ENCODE measurements at regions not wholly inside any gene's neighbourhood (a gene's known extent, or its start where the extent isn't known, plus 50 kb on each side); places are given as distances from the start of the nearest gene placed in this dataset.

DNA sequence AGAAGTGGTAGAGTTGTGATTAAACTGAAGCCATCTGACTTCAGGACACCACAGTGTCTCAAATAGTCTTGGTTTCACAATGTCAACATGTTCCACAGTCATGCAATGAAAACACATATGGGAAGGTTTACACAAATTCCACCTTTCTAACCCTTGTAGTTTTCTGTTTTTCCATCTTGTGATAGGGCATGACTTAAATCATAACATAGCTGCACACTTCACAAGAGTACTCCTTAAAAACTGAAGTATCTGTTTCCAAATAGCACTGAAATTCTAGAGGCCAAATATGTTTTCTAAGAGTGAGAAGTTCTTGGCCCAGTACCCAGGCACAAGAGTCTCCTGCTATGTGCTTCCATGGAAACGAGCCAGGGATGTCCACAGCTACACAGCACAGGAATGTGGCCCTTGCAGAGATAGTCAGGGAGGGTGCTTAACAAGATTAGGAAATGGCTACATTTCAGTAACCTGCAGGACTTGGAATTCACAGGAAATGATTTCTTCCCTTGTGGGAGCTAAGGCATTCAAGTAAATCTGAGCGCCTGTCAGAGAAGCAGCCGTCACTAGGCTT lies 269.1 kb downstream of the NDFIP2 start:
- DNase-seq = no peak

DNA sequence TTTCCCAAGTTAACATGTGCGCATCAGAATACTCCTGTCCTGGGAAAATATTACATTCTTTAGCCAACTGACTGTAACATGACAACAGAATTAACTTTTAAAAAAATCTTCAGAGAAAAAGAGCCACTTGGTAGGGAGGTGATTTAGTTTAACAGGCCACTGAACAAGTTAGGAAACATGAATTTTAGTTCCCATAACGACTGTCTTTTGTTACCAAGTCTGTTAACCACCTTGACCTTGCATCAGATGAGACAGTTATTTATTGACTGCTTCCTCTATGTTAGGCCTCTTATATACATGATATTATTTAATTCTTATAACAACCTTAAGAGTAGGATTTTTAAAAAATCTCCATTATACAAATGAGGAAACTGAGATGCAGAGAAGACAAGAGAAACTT lies 268.6 kb downstream of the NDFIP2 start:
- no peak for DNase-seq

DNA sequence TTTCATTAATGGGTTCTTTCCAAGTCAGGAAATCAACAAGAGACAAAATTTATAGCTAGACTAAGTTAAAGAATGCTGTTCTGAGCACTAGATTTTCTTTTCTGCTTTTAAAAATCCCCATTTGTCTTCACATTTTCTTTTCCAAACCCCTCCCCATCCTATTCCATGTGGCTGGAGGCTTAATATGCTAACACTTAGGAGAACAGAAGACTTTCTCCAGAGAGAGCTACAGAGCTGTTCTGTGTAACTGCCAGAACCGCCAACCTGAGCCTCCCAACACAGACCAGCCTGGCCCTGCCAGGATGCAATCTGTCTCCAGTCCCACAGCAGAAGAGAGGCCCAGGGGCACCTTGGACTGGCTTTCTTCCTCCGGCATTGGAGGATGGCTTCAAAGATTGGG lies 264.1 kb downstream of the NDFIP2 start:
- DNase-seq = no peak

DNA sequence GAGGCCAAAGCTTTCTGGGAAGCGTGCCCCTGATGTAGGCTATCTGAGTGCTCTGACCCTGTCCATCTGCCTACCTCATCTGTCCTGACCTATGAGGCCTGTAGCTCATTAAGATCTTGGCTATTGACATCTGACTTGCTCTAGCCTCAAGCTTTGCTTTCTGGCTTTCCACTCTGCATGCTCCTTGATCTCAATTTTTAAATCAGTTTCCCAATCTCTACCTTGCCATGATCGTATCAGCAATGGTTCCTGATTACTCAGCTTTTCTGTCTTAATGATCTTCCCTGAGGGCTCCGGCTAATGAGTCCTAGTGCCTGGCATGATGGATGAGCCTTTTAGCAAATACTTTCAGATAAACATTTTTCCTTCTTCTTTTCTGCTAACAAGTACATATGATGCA lies 262.0 kb downstream of the NDFIP2 start:
- DNase-seq = no peak

DNA sequence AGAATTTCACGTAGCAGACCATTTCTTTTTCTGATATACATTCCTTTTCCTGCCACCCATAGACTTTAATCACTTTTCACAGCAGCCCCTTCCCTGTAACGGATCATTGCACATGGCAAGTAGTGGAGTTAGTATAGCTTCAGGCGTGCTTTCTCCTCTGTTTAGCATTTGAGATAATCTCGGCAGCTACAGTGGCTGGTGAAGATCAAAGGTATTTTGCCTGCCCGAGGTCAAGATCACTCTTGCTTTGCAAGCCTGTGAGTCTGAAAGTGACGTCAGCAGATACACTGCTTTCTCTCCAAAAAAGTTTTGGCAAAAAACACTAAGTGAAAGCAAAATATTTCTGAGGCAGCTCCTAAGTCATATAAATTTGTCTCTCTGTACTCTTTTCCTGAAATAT lies 260.0 kb downstream of the NDFIP2 start:
- no peak for DNase-seq

DNA sequence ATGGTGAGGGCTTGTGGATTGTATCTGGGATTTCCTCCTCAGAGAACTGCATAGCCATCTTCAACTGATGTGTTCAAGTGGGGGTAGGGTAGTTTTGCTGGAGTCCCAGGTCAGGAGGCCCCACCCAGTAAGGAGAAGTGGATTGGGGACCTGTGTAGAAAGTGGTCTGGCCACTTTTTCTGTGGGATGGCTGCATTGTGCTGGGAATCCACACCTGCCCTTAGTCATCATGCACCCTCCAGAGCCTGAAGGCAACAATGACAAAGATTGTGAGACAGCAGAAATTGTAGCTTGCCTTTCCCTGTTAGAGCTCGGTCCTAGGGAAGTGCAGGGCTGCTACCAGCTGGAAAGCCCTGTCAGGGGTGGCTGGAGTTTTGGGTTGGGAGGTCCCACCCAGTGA lies 255.4 kb downstream of the NDFIP2 start:
- DNase-seq = no peak

DNA sequence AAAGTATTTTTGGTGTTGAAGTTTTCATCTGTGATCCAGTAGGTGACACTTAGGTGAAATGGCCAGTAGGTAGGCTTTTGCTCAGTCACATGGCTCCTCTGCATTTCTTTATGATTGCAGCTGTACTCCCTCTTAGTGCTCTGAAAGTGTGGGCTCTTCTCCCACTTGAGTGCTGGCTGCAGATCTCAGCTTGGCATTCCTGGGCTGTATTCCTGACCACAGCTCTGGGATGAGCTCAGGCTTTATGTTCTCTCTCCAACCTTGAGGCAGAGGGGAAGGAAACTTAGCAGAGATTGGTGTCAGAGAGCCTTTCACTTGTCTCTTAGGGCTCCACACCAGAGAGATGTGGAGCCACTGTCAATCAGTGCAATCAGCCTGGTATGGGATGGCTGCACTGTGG lies 254.3 kb downstream of the NDFIP2 start:
- no peak for DNase-seq

DNA sequence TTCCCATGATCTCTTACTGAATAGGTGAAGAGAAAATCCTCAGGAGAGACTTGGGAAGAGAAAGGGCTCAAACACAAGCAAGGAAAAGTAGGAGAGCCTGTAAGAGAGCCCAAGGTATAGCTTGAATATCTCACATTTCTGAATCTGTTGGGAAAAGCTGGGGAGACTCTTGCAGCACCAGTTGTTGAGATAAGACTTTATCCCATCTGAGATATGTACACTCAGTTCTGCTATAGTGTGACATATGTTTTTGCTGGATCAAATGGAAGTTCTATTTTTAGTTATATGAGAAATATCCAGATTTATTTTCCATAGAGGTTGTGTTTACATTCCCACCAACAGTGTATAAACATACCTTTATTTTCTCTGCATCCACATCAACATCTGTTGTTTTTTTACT lies 246.1 kb downstream of the NDFIP2 start:
- no peak for DNase-seq

DNA sequence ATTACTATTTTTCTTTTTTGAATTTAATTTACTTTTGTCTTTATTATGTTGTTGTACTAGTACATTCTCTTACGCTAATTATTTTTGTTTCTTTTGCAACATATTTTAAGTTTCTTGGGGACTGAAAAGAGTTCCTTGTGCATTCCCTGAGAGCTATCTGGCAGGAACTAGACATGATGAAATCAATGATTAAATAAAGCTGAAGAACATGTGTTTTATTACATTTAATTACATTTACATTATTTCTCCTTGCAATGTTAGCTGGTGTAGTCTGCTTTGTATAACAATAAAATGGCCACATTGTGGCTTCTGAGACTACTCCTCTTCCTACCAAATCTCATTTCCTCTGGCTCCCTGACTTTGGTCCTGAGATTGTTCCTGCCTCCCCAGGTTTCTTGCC lies 244.9 kb downstream of the NDFIP2 start:
- DNase-seq = no peak

DNA sequence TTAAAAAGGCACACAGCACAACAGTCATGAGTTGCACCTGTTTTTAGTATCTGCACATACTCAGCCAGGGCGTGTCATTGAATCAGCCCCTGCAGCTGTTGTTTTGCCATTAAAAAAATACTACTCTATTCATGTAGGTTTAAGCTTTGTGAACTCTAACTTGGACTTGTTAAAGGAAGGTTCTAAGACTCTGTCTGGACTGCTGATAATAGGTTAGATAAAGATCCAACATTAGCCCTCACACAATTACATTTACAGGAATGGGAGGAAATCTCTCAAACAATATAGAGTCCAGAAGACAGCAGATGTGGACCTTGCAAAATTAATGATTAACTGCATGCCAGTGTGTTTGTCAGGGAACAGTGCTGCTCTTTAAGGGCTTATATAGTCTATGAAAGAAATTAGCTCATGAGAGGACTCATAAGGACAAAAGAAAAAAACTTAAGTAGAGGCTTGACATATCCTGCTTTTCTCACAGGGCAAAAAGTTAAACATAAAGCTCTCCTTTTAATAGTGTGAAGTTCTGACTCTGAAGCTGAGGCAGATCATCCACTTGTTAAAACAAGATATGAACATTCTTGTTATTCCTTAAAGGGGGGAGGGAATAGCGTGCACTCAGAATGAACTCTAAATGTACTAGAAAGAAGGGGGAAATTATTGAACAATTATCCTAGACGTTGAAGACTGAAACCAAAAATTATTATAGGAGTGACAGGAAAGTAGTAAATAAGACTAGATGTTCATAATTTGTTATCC lies 243.6 kb downstream of the NDFIP2 start:
- no peak for DNase-seq

DNA sequence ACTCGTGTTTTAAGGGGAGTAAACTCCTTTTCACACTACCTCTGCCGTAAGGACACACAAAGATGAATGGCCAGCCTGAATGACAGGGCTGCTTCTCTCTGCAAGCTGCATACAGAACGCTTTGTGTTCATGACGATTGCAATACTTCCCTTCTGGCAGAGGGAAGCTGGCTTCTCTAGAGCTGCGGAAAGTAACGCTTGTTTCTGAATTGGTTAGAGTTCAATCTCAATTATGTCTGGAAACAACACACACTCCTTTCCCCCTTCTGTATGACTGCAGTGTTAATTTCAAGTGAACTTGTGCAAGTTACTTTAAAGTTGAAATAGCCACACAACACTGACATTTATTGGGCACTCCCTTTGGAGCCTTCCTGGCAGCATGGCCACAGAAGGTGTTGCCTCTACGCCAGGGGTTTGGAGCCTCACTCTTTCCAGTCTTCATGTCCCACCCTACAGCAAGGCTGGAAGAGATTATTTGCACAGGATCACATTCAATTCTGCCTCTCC lies 242.6 kb downstream of the NDFIP2 start:
- DNase-seq = no peak

DNA sequence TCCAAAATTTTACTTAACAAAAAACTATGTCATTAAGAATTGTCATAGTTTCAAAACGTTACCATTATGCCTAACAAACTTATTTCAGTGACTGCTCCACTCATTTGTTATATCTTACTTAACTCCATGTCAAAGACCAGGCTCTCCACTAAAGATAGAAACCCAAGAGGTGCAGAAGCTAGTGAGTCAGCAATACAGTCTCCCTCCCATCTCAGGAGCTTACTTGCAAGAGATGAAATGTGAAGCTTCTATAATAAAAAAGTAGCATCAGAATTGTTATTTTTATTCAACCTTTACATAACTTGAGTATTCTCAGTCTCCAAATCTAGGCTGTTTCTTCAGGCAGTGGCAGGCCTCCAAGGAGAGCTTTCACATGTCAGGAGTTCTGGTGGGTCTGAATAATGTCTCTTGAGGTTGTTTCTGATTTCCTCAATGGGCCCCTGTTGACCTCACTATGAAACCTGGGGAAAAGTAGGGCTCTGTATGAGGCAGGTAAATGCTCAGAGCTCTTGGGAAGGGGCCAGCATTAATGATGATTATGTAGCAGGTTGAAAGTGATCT lies 242.0 kb downstream of the NDFIP2 start:
- no peak for DNase-seq

DNA sequence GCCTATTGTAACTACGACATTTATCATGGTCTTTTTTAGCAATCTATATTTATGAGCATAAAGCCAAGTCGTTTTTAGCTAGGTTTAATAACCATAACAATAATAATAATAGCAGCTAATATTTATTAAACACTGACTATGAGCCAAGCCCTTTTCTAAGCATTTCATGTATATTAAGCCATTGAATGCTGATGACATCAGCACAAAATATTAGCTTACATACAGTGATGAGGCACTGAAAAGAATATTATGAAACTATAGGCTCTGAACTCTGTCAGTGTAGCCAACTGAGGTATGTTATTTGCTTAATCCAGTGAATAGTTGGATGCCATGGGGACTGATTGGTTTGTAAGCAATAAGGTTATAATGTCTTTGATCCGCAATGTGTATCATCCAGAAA lies 235.2 kb downstream of the NDFIP2 start:
- no peak for DNase-seq

DNA sequence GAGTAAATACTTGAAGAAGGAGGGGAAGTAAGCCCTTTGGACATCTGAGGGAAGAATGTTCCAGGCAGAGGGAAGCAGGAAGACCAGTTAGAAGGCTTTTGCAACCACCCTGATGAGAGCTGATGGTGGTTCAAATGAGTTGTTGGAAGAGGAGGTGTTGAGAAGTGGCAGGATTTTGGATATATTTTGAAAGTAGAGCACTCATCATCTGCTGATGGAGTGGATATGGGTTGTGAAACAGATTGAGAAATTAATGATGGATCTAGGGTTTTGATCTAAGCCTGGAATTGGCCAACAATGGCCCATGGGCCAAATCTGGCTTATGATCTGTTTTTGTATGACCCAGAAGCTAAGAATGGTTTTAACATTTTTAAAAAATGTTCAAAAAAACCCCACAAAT lies 230.7 kb downstream of the NDFIP2 start:
- DNase-seq = no peak

DNA sequence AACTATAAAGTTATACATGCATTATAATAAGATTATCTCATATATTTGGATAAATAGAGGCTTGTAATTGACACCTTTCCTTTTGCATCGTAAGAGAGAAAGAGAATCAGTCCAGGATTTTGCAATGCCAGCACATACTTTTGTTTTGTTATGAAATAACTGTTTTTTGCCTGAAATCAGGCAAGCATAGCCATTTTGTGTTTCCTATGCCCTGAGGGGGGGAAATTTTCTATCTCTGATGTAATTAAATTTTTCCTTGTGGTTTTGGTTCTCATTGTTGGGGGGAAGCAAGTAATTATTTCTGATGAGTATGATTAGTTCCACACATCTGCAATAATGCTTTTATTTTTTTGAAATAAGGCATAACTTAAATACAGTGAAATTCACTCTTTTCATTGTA lies 229.4 kb downstream of the NDFIP2 start:
- no peak for DNase-seq

DNA sequence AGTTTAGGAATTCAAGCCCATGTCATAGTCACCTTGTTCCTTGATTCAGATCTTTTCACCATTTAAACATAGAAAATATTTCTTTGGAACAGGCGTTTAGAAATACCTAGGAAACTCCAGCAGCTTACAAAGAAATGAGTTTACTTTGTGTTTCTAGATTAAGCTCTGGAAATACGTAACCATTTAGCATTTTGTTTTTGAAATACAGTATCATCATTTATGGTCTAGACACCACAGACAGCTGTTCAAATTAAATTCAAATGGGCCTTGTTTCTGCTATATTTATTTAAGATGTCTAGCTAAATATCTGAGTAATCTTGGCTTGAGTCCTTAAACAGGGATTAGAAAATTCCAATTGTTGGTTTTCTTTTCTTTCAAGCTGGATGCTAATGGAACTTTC lies 228.5 kb downstream of the NDFIP2 start:
- no peak for DNase-seq

DNA sequence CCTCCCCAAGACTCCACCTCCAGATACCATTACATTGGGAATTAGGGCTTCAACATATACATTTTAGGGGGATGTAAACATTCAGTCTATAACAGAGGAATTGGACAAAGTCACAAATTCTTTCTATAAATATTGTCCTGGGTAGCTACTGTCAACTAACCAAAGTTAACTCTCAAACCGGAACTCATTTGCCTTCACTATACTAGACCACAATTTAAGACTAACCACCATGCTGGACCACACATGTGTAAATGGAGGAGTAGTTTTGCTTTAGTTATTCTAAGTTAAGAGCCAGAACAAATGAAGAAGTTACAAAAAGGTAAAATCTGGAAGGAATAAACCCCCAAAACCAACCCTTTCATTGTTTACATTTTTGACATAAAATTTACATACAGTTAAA lies 222.8 kb downstream of the NDFIP2 start:
- no peak for DNase-seq

DNA sequence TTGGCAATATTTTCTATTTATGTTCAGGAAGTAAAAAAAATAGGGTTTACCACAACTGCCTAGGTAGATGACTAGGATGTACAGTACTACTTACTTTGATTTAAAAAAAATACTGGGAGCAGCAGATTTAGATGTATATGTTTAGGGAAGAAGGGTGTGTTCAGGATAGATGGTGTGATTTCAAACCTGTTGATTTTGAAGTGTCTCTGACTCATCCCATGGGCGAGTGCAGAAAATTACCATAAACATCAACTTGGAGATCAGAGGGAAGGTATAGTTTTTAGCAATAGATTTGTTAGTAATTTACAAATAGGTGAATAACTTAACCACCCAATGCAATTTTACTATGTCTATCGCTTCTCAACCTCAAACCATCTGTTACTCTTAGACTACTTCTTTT lies 214.8 kb downstream of the NDFIP2 start:
- DNase-seq = no peak

DNA sequence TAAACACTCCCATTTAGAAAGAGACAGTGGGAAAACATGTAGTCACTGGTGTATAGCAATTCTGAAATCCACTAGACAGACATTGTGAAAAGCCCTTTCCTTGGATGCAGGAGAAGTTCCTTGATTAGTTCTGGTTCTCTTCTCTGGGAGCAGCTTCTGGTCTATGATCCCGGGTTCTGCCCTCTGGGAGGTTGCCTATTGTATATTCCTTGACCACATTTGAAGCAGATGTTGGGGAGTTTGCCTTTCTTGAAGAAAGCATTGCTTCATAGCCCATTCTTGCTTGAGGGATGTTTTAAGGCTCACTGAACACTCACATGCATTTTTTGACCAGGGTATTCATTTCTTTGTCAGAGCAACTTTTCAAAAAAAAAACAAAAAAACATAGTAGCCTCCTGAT lies 211.9 kb downstream of the NDFIP2 start:
- DNase-seq = no peak

DNA sequence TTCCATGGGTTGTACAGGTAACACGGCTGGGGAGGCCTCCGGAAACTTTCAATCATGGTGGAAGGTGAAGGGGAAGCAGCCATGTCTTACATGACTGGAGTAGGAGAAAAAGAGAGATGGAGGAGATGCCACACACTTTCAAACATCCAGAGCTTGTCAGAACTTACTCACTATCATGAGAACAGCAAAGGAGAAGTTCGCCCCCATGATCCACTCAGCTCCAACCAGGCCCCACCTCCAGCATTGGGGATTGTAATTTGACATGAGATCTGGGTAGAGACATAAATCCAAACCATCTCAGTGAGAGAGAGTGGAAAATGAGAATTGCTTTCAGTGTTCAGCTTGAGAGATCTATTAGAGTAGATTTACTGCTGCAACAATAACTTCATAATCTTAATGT lies 210.9 kb downstream of the NDFIP2 start:
- DNase-seq = no peak

DNA sequence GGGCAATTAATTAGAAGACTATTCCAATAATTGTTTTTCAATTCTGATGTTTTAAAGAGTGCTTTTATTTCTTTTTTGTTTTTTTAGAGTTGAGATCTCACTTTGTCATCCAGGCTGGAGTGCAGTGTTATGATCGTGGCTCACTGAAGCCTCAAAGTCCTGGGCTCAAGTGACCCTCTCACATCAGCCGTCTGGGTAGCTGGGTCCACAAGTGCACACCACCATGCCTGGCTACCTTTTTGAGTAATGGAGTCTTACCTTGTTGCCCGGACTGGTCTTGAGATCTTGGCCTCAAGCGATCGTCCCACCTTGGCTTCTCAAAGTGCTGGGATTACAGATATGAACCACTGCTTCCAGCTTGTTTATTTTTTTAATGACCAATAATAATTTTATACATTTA lies 207.8 kb downstream of the NDFIP2 start:
- DNase-seq = no peak

DNA sequence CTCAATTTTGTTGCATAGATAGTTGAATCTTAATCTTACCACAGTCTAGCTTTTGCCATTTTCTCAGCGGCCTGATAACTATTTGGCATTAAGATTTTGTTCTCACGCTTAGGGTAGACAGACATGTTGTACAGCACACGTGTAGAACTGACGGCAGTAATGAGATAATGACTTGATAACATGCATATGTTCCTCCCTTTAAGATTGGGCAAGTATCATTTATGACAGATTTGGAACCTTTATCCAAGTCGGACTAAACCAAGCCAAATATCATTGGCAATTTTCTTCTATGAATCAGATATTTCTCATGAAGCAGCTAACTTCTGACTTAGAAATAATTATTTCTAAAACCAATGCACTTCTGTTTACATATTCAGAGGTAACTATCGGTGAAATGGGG lies 205.5 kb downstream of the NDFIP2 start:
- DNase-seq = no peak

DNA sequence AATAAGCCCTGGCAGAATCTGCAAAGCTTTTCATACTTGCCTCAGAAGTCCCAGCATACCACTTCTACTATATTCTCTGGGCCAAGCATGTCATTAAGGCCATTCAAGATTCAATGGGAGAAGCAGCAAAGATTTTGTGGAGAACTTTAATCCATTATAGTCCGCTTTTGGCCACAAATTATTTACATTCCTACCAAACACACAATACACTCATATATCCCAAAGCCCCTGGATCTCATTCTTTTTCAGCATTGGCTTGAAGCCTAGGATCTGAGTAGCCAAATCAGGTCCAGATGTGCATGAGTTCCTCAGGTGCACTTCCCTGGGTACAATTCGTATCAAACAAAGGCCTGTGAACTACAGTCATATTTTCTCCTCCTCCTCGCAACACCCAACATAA lies 203.4 kb downstream of the NDFIP2 start:
- no peak for DNase-seq

DNA sequence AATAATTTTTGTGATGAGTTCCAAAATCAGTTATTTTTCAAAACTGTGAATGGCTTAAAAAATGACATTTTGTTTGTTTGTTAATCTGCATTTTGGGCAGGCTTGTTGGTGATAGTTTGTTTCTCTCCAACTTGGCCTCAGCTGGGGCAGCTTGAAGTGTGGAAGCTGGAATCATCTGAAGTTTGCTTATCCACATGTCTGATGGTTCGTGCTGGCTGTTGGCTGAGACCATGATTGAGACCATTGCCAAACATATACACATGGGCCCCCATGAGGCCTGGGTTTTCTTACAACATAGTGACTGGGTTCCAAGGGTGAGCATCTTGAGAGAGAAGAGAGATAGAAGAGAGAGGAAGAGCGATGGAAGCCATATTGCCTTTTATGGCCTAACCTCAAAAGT lies 201.2 kb downstream of the NDFIP2 start:
- DNase-seq = no peak

DNA sequence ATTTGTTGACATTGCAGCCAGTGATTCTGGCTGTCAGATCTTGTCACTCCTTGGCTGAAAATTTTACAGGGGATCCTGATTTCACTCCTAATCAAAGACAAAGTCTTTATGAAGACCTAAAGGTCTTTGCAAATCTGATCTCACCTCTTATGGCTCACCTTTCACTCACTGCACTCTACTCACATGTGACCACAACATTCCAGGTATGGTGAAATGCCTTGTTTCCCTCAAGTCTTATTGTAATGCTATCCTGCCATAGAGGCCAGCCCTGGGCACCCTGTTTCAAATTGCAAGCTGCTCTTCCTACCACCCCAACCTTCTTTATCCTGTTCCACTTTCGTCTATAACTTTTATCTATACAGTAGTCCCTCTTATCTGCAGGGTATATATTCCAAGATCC lies 200.1 kb downstream of the NDFIP2 start:
- DNase-seq = no peak
